Skin epidermis (tissue), 12 donors: ENCODE measurements at regions not wholly inside any gene's neighbourhood (a gene's known extent, or its start where the extent isn't known, plus 50 kb on each side); places are given as distances from the start of the nearest gene placed in this dataset.

Experiments
- H3K27ac ChIP-seq, 21 experiments: fragments of 200-600 bp; sonication (generic) in 11 of 21; one replicate each; pipeline ENCODE4 v1.5.0; 2020; ENCODE audit warnings: mild to moderate bottlenecking in 3 of 21, inconsistent platforms in 2 of 21, moderate library complexity in 2 of 21
- H3K4me3 ChIP-seq, 7 experiments: fragments of 200-600 bp; sonication (generic) in 2 of 7; one replicate each; pipeline ENCODE4 v1.5.0; 2020; ENCODE audit warnings: inconsistent platforms in 2 of 7, mild to moderate bottlenecking in 2 of 7, moderate library complexity in 1 of 7

DNA sequence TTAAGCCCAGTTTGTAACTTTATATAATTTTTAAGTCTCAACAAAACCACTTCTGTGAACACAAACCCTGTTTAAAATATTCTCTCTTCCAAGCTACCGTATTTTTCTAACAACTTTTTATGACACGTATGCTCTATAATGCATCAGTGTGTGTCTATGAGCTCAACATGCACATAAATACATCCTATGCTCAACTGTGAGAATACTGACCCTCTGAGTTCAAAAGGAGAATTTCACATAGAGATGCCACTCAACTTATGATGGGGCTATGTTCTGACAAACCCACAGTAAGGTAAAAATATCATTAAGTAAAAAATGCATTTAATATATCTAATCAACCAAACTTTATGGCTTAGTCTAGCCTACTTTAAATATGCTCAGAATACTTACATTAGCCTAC is 1139.7 kb upstream of the SPRY2 start:
- Histone ChIP-seq H3K4me3 (no peak overlapping the region), H3K27ac (no peak overlapping the region)

DNA sequence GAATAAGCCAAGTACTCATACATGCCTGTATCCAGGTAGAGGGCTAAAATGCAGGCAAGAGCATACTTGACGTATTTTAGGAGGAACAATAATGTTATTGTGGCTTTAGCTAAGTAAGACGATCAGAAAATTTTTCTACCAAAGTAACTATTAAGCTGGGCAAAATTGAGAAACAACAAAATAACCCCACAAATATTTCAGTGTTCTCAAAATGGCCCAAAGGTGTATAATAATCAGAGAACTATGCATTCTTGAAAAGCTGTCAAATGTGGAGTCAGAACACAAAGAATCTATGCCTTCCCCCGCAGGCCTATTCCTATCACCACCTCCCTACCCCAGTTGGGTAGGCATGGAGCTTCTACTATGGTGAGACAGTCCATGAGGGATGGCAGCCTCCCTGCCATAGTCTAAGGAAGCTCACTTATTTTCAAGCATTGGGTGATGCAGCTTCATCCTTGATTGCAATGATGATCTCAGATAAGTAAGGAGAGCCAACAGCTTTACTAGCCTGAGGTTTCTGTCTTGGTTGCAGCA is 1132.5 kb upstream of the SPRY2 start:
- Histone ChIP-seq H3K4me3 (no peak overlapping the region), H3K27ac (no peak overlapping the region)

- Histone ChIP-seq H3K27ac (no peak overlapping the region), H3K4me3 (no peak overlapping the region)
Measured at GRCh38 chr13:81458170-81458569, 1117.2 kb upstream of the SPRY2 start.

DNA sequence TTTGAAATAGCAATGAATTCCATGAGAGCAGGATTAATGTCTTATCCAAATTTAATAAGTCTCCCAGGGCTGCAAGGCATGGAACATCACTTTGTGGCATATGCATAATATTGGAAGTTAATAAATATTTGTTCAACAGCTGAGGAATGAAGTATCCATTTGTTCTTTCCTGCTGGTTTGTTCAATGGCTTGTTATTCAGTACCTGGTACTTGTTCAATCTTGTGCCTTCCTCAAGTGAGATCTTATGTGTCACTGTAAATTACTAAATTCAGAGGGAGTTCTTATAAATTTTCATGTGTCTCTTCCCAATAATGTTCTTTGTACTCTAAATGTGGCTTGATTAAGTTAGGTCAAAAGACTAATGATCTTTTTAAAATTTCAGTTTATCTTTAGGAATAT is 1105.5 kb upstream of the SPRY2 start:
- no peak overlapping the region for H3K4me3 ChIP-seq
- H3K27ac ChIP-seq = no peak overlapping the region

DNA sequence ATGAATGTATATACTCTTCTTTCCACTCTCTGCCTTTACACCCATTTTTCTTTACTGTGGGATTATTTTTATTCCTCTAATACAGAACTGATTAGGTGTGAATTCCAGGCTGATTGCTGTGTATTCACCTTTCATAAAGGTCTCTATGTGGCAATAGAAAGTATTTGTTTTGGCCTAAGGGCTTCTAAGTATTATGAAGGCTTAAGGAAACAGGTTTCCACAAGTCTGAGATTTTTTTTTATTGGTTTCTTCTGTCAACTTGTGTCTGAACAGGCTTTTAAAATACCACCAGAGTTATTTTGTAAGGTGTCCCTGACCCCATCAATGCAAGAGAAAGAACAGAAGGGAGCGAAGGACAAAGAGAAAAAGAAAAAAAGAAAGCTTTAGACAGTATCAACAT is 1102.0 kb upstream of the SPRY2 start:
- Histone ChIP-seq H3K27ac (no peak overlapping the region), H3K4me3 (no peak overlapping the region)

DNA sequence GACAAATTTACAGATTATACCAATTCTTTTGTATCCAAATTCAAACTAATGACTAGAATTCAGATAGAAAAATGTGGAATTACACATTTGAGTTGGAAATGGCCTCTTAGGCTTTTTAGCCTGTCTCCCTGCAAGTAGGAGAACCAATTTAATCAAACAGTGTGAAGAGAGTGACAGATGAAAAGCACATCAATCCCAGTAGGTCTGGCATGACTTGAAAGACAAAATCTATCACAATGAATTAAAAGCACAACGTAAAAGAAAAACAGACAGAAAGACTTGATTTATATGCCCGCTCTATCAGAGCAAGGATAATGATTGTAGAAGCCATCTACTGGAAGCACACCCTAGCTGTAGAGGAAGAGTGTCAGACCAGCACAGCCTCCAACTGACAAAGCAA is 1084.4 kb upstream of the SPRY2 start:
- no peak overlapping the region for H3K4me3 ChIP-seq
- H3K27ac ChIP-seq = no peak overlapping the region

DNA sequence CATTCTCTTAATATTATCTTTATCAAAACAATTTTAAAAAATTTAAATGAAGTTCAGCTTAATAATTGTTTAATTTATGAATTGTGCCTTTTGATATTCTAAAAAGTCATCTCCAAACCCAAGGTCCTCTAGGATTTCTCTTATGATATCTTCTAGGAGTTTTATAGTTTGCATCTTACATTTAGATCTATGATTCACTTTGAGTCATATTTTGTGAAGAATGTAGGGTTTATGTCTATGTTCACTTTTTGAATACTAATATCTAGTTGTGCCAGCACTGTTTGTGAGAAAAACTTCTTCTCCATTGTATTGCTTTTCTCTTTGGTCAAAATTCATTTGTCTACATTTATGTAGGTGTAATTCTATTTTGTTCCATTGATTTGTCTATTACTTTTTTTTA is 1068.4 kb upstream of the SPRY2 start:
- no peak overlapping the region for H3K4me3 ChIP-seq
- H3K27ac ChIP-seq = no peak overlapping the region

GRCh38 chr13:81408647-81409046 is 1067.7 kb upstream of the SPRY2 start:
- no peak overlapping the region for H3K4me3 ChIP-seq
- H3K27ac ChIP-seq = no peak overlapping the region

GRCh38 chr13:81406639-81407292 is 1065.8 kb upstream of the SPRY2 start:
- Histone ChIP-seq H3K4me3 (no peak overlapping the region), H3K27ac (no peak overlapping the region)

- H3K27ac ChIP-seq = no peak overlapping the region
- H3K4me3 ChIP-seq = no peak overlapping the region
Measured at GRCh38 chr13:81406022-81406421, 1065.1 kb upstream of the SPRY2 start.

DNA sequence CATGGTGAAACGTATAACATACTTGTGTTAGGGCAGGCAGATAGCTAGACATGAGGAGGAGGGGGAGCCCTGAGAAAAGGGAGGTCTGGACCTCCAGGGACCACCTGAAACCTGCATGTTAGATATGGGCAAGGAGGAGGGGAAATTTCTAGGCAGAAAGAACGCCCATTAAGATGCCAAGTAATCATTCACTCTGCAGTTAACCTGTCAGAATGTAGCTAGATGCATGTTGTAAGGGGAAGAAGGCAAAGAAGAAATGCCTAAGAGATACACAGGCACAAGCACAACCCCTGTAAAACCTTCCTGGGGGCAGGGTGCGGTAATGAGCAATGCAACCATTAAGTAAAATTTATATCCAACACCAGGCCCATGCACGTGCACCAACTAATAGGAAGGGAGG is 1055.3 kb upstream of the SPRY2 start:
- no peak overlapping the region for H3K4me3 ChIP-seq

GRCh38 chr13:81395368-81395767 is 1054.4 kb upstream of the SPRY2 start:
- no peak overlapping the region for H3K27ac ChIP-seq
- H3K4me3 ChIP-seq = no peak overlapping the region

More for the DNA sequence above, 1055.3 kb upstream of the SPRY2 start:
- H3K27ac ChIP-seq = no peak overlapping the region

- no peak overlapping the region for H3K4me3 ChIP-seq
- H3K27ac ChIP-seq = no peak overlapping the region
Measured at GRCh38 chr13:81394640-81395039, 1053.7 kb upstream of the SPRY2 start.

GRCh38 chr13:81393721-81394120 is 1052.8 kb upstream of the SPRY2 start:
- Histone ChIP-seq H3K27ac (no peak overlapping the region), H3K4me3 (no peak overlapping the region)

- Histone ChIP-seq H3K4me3 (no peak overlapping the region), H3K27ac (no peak overlapping the region)
Measured at GRCh38 chr13:81393110-81393509, 1052.2 kb upstream of the SPRY2 start.

DNA sequence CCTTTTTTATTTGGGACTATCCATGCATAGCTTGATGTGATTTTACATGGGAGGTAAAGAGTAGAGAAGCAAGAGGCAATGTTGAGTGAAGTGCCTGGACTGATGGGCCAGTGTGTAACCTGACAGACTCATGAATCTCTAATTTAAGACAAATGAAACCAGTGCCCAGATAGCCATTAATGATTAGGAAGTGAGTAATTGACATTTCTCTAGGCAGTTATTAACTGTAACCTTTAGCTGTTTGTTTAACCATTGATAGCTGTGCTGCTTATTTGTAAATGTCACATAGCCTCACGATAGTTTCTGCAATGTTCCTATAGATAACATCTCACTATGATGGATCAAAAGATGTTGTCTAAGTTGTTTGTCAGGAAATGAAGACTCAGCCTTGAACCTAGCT is 1047.5 kb upstream of the SPRY2 start:
- Histone ChIP-seq H3K27ac (no peak overlapping the region), H3K4me3 (no peak overlapping the region)

- H3K4me3 ChIP-seq = no peak overlapping the region
Measured at GRCh38 chr13:81383444-81383843, 1042.5 kb upstream of the SPRY2 start.

GRCh38 chr13:81382246-81382645 is 1041.3 kb upstream of the SPRY2 start:
- Histone ChIP-seq H3K27ac (no peak overlapping the region), H3K4me3 (no peak overlapping the region)

More at GRCh38 chr13:81383444-81383843, 1042.5 kb upstream of the SPRY2 start:
- H3K27ac ChIP-seq = no peak overlapping the region

DNA sequence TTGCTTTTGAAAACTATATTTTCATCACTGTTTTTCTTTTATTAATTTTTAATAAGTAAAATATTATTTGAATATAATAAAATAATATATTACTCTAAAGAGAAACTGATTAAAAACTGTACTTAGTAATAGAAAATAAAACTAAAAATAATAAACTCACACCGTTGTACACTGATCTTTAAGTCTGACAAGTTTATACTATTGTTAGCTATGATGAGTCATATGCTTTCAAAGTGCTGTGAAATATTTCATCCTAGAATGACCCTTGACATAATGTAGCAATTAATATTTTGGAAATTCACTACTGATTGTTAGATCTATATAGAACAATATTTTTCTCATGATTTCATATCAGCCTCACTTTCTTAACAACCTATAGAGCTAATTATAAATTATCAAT is 1040.6 kb upstream of the SPRY2 start:
- Histone ChIP-seq H3K27ac (no peak overlapping the region), H3K4me3 (no peak overlapping the region)

- Histone ChIP-seq H3K27ac (no peak overlapping the region), H3K4me3 (no peak overlapping the region)
Measured at GRCh38 chr13:81379183-81379582, 1038.3 kb upstream of the SPRY2 start.

GRCh38 chr13:81377921-81378320 is 1037.0 kb upstream of the SPRY2 start:
- no peak overlapping the region for H3K4me3 ChIP-seq

GRCh38 chr13:81375709-81376108 is 1034.8 kb upstream of the SPRY2 start:
- H3K27ac ChIP-seq = no peak overlapping the region
- H3K4me3 ChIP-seq = no peak overlapping the region

More at GRCh38 chr13:81377921-81378320, 1037.0 kb upstream of the SPRY2 start:
- H3K27ac ChIP-seq = no peak overlapping the region
